Gastroesophageal sphincter (tissue), 3 donors: ENCODE measurements at regions not wholly inside any gene's neighbourhood (a gene's known extent, or its start where the extent isn't known, plus 50 kb on each side); places are given as distances from the start of the nearest gene placed in this dataset.

Experiments used
- EP300 ChIP-seq: sonication (generic); formaldehyde crosslinking; IDR thresholded peaks from one replicate; pipeline ENCODE4 v1.6.1; 2017; ENCODE audit warnings: antibody characterized with exemption, mild to moderate bottlenecking
- POLR2A ChIP-seq, 2 donors: fragments of 450-650 bp; IDR thresholded peaks; one replicate each; pipeline ENCODE4 v1.6.1; 2017; ENCODE audit warnings: antibody characterized with exemption in 2 of 2, mild to moderate bottlenecking in 2 of 2, moderate library complexity in 1 of 2
- TF ChIP-seq, protein P1 (sequence below), 4 experiments: fragments of 200-600 bp in 2 of 4; fragments of 450-650 bp in 2 of 4; sonication (generic) in 1 of 4; IDR thresholded peaks; one replicate each; pipeline ENCODE4 v1.5.1; 2017 to 2019; ENCODE audit warnings: antibody characterized with exemption in 4 of 4, mild to moderate bottlenecking in 2 of 4, moderate library complexity in 2 of 4

DNA sequence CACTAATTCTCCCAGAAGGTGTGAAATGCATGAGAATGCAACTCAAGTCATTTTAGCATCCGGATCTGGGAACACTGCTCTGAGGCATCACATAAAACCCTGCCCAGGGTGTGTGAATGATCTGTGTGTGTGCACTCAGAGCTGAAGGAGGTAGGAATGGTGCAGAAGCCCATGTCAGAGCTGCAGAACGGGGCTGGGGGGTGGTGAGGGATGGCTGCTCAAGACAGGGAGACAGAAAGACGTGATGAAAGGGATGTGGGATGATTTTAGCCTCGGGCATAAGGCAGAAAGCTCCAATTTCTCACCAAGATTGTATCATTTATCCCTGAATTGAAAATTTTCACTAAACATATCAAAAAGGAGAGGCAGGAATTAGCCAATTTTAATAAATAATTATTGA is 369.1 kb downstream of the EIPR1 start:
- TF ChIP-seq POLR2A (IDR thresholded peaks at IDR 0.05) (no peak), EP300 (no peak)
- TF ChIP-seq, protein P1, sequence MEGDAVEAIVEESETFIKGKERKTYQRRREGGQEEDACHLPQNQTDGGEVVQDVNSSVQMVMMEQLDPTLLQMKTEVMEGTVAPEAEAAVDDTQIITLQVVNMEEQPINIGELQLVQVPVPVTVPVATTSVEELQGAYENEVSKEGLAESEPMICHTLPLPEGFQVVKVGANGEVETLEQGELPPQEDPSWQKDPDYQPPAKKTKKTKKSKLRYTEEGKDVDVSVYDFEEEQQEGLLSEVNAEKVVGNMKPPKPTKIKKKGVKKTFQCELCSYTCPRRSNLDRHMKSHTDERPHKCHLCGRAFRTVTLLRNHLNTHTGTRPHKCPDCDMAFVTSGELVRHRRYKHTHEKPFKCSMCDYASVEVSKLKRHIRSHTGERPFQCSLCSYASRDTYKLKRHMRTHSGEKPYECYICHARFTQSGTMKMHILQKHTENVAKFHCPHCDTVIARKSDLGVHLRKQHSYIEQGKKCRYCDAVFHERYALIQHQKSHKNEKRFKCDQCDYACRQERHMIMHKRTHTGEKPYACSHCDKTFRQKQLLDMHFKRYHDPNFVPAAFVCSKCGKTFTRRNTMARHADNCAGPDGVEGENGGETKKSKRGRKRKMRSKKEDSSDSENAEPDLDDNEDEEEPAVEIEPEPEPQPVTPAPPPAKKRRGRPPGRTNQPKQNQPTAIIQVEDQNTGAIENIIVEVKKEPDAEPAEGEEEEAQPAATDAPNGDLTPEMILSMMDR (IDR thresholded peaks at IDR 0.05): no peak
